Glutamatergic neuron (in vitro differentiated cells): ENCODE measurements at regions not wholly inside any gene's neighbourhood (a gene's known extent, or its start where the extent isn't known, plus 50 kb on each side); places are given as distances from the start of the nearest gene placed in this dataset.

ENCODE experiments used
- DNase-seq: peaks from one replicate; pipeline ENCODE4 v3.0.0; 2022
- H3K27ac Mint-ChIP-seq: one replicate; pipeline ENCODE4 v1.8.0; 2020; ENCODE audit warnings: mild to moderate bottlenecking, mixed read lengths, inconsistent platforms; ENCODE audit not compliant: unreplicated experiment
- H3K27me3 Mint-ChIP-seq: one replicate; pipeline ENCODE4 v1.8.0; 2020; ENCODE audit warnings: mild to moderate bottlenecking, moderate library complexity, mixed read lengths, inconsistent platforms; ENCODE audit not compliant: unreplicated experiment
- H3K36me3 Mint-ChIP-seq: one replicate; pipeline ENCODE4 v1.8.0; 2020; ENCODE audit warnings: mild to moderate bottlenecking, mixed read lengths, inconsistent platforms; ENCODE audit not compliant: unreplicated experiment
- H3K4me1 Mint-ChIP-seq: one replicate; pipeline ENCODE4 v1.8.0; 2020; ENCODE audit warnings: mild to moderate bottlenecking, low read depth, mixed read lengths, inconsistent platforms; ENCODE audit not compliant: unreplicated experiment
- H3K4me3 Mint-ChIP-seq: one replicate; pipeline ENCODE4 v1.8.0; 2020; ENCODE audit warnings: mild to moderate bottlenecking, mixed read lengths, inconsistent platforms; ENCODE audit not compliant: unreplicated experiment
- H3K9me3 Mint-ChIP-seq: one replicate; pipeline ENCODE4 v1.8.0; 2020; ENCODE audit warnings: mild to moderate bottlenecking, moderate library complexity, mixed read lengths, inconsistent platforms; ENCODE audit not compliant: unreplicated experiment
- CTCF ChIP-seq: fragments of 200-600 bp; sonication (generic); IDR thresholded peaks from one replicate; pipeline ENCODE4 v1.5.0; 2021; ENCODE audit not compliant: partially characterized antibody, unreplicated experiment

GRCh38 chr13:112131713-112132113, 64.8 kb downstream of the SOX1 start:
- DNase-seq: no peak
- H3K27me3 Mint-ChIP-seq: peaks cover 2% of the 10 kb centered on the region
- H3K4me1 Mint-ChIP-seq: peaks cover 2% of the 10 kb centered on the region
- TF ChIP-seq CTCF: no peak
- H3K27ac Mint-ChIP-seq: no peak overlapping the region
- no peak overlapping the region for H3K4me3 Mint-ChIP-seq
- no peaks in the 10 kb centered on the region for H3K9me3 Mint-ChIP-seq
- no peaks in the 10 kb centered on the region for H3K36me3 Mint-ChIP-seq

GRCh38 chr13:112132142-112132541, 65.2 kb downstream of the SOX1 start:
- no peak for DNase-seq
- peaks cover 2% of the 10 kb centered on the region for H3K27me3 Mint-ChIP-seq
- no peaks in the 10 kb centered on the region for H3K9me3 Mint-ChIP-seq
- H3K36me3 Mint-ChIP-seq: no peaks in the 10 kb centered on the region
- peaks cover 2% of the 10 kb centered on the region for H3K4me1 Mint-ChIP-seq
- H3K27ac Mint-ChIP-seq: no peak overlapping the region
- H3K4me3 Mint-ChIP-seq: no peak overlapping the region
- no peak for TF ChIP-seq CTCF

- peaks cover 2% of the 10 kb centered on the region for H3K27me3 Mint-ChIP-seq
- H3K27ac Mint-ChIP-seq: no peak overlapping the region
- H3K36me3 Mint-ChIP-seq: no peaks in the 10 kb centered on the region
- H3K9me3 Mint-ChIP-seq: no peaks in the 10 kb centered on the region
- no peak for TF ChIP-seq CTCF
- H3K4me3 Mint-ChIP-seq: no peak overlapping the region
- DNase-seq: no peak
- H3K4me1 Mint-ChIP-seq: peaks cover 2% of the 10 kb centered on the region
These were observed 65.7 kb downstream of the SOX1 start for GRCh38 chr13:112132619-112133018.

GRCh38 chr13:112133499-112134390, 66.8 kb downstream of the SOX1 start:
- Mint-ChIP-seq H3K36me3 (no peaks in the 10 kb centered on the region), H3K27me3 (peaks cover 2% of the 10 kb centered on the region), H3K27ac (no peak overlapping the region), H3K4me1 (no peaks in the 10 kb centered on the region), H3K4me3 (no peak overlapping the region), H3K9me3 (no peaks in the 10 kb centered on the region)
- DNase-seq: no peak
- no peak for TF ChIP-seq CTCF

- DNase-seq: no peak
- Mint-ChIP-seq H3K4me1 (no peaks in the 10 kb centered on the region), H3K9me3 (no peaks in the 10 kb centered on the region), H3K27ac (no peak overlapping the region), H3K4me3 (no peak overlapping the region), H3K36me3 (no peaks in the 10 kb centered on the region), H3K27me3 (peaks cover 2% of the 10 kb centered on the region)
- TF ChIP-seq CTCF: no peak
These were observed 67.6 kb downstream of the SOX1 start for GRCh38 chr13:112134391-112135075.
